ENCODE measurements at regions not wholly inside any gene's neighbourhood (a gene's known extent, or its start where the extent isn't known, plus 50 kb on each side); places are given as distances from the start of the nearest gene placed in this dataset.

GRCh38 chr13:103931331-103931845, 865.2 kb upstream of the SLC10A2 start:
- ChIA-PET CTCF (ENCODE audit: partially characterized antibody) (no interaction called here), POLR2A (ENCODE audit: partially characterized antibody) (no interaction called here)
- 0 out of 4 replicates have a peak, but pooled peaks cover 0 to 3% of the 10 kb centered on the region in 2 experiments for H3K9me3 ChIP-seq (ENCODE audit: insufficient read depth in 2 of 2, low read depth in 1 of 2, low read length in 1 of 2)
- H3K79me2 ChIP-seq (ENCODE audit: control insufficient read depth in 1 of 2, insufficient read depth in 2 of 2, low read length in 2 of 2): no peaks in the 10 kb centered on the region
- no peak overlapping the region for H2BK5ac ChIP-seq (ENCODE audit: low read depth, low read length)
- H2BK20ac ChIP-seq (ENCODE audit: low read length): no peak overlapping the region
- no peak overlapping the region for H3K4ac ChIP-seq (replicated peaks; ENCODE audit: insufficient read length, low read depth, low read length)
- no peaks in the 10 kb centered on the region for H3K36me3 ChIP-seq (ENCODE audit: control insufficient read depth in 2 of 4, insufficient read depth in 4 of 4, low read length in 3 of 4)
- no peak overlapping the region for H2BK120ac ChIP-seq (replicated peaks; ENCODE audit: low read depth, low read length)
- no peak overlapping the region for H4K5ac ChIP-seq (ENCODE audit: insufficient read length, low read depth, low read length)
- no peak overlapping the region for H3K18ac ChIP-seq (ENCODE audit: extremely low read depth, low read length)
- no peak overlapping the region for H3K14ac ChIP-seq (ENCODE audit: insufficient read length)
- H3K4me1 ChIP-seq (replicated peaks in 1 of 4; ENCODE audit: control insufficient read depth in 3 of 4, insufficient read depth in 4 of 4, low read length in 3 of 4): no peaks in the 10 kb centered on the region
- no peak overlapping the region for H3K4me3 ChIP-seq (ENCODE audit: extremely low read depth in 1 of 4, insufficient read depth in 2 of 4, low read depth in 3 of 4, low read length in 4 of 4)
- H4K20me1 ChIP-seq (replicated peaks in 1 of 2; ENCODE audit: control insufficient read depth in 1 of 2, insufficient read depth in 2 of 2, low read length in 2 of 2): no peaks in the 10 kb centered on the region
- H2AFZ ChIP-seq (ENCODE audit: low read length): no peak overlapping the region
- no peak overlapping the region for H3K56ac ChIP-seq (replicated peaks; ENCODE audit: insufficient read length, low read depth, low read length)
- no peak overlapping the region for H4K91ac ChIP-seq (replicated peaks; ENCODE audit: insufficient read length, low read length)
- no peak overlapping the region for H3K9ac ChIP-seq (replicated peaks in 1 of 4; ENCODE audit: extremely low read depth in 1 of 4, low read depth in 3 of 4, low read length in 3 of 4)
- no peak overlapping the region for H4K8ac ChIP-seq (ENCODE audit: extremely low read depth, insufficient read depth, low read length)
- H3K23me2 ChIP-seq (ENCODE audit: low read depth, low read length): no peaks in the 10 kb centered on the region
- H3K27me3 ChIP-seq (replicated peaks in 1 of 4; ENCODE audit: control insufficient read depth in 3 of 4, extremely low read depth in 1 of 4, insufficient read depth in 3 of 4, low read length in 3 of 4): no peaks in the 10 kb centered on the region
- no peak for DNase-seq (ENCODE audit: low read depth in 1 of 2, low spot score in 2 of 2)
- H3K23ac ChIP-seq (ENCODE audit: insufficient read length): no peak overlapping the region
- H2BK15ac ChIP-seq (ENCODE audit: low read length): no peak overlapping the region
- no peak for FAIRE-seq
- H2AK5ac ChIP-seq (ENCODE audit: low read depth, low read length): no peak overlapping the region
- H2BK12ac ChIP-seq (ENCODE audit: low read depth, low read length): no peak overlapping the region
- no peak overlapping the region for H3K27ac ChIP-seq (ENCODE audit: low read depth, low read length)
- H3K4me2 ChIP-seq (ENCODE audit: insufficient read depth in 1 of 2, low read depth in 2 of 2, low read length in 2 of 2): no peak overlapping the region
- H3K79me1 ChIP-seq (ENCODE audit: low read depth, low read length): no peaks in the 10 kb centered on the region
- WGBS, 2 experiments (ENCODE audit: extremely low coverage in 1 of 2, insufficient coverage in 1 of 2, insufficient read length in 1 of 2, insufficient replicate concordance in 2 of 2, low coverage in 1 of 2, low lambda C conversion rate in 2 of 2, missing lambda C conversion rate in 1 of 2): 95% methylated on average over 3 of the region's 3 CpGs; no CpG with 5 or more reads in 1 of the 2 experiments
- TF ChIP-seq GTF2F1 (IDR thresholded peaks at IDR 0.05; ENCODE audit: borderline replicate concordance, low read depth, low read length) (no peak), RBBP5 (IDR thresholded peaks at IDR 0.05; ENCODE audit: borderline replicate concordance, low read depth, low read length) (no peak), GABPA (IDR thresholded peaks at IDR 0.05; ENCODE audit: borderline replicate concordance, insufficient read depth, low read length) (no peak), E2F6 (IDR thresholded peaks at IDR 0.05) (no peak), FOSL1 (IDR thresholded peaks at IDR 0.05; ENCODE audit: insufficient read depth, low read depth, low read length) (no peak), YY1 (IDR thresholded peaks at IDR 0.05; ENCODE audit: low read depth, low read length) (no peak), RXRA (IDR thresholded peaks at IDR 0.05; ENCODE audit: insufficient read depth, low read depth, low read length) (no peak), RNF2 (IDR thresholded peaks at IDR 0.05; ENCODE audit: borderline replicate concordance, low read depth, low read length, missing control alignments, poor library complexity, severe bottlenecking) (no peak), CEBPB (IDR thresholded peaks at IDR 0.05; ENCODE audit: low read depth, low read length) (no peak), POLR2AphosphoS5 (IDR thresholded peaks at IDR 0.05; ENCODE audit: low read depth, low read length) (no peak), CTBP2 (IDR thresholded peaks at IDR 0.05; ENCODE audit: borderline replicate concordance, insufficient read depth, insufficient read length, low read length) (no peak), ZNF274 (IDR thresholded peaks at IDR 0.05; ENCODE audit: borderline replicate concordance, extremely low read depth, low read length) (no peak), CREB1 (IDR thresholded peaks at IDR 0.05) (no peak)
